ENCODE measurements at regions not wholly inside any gene's neighbourhood (a gene's known extent, or its start where the extent isn't known, plus 50 kb on each side); places are given as distances from the start of the nearest gene placed in this dataset.

DNA sequence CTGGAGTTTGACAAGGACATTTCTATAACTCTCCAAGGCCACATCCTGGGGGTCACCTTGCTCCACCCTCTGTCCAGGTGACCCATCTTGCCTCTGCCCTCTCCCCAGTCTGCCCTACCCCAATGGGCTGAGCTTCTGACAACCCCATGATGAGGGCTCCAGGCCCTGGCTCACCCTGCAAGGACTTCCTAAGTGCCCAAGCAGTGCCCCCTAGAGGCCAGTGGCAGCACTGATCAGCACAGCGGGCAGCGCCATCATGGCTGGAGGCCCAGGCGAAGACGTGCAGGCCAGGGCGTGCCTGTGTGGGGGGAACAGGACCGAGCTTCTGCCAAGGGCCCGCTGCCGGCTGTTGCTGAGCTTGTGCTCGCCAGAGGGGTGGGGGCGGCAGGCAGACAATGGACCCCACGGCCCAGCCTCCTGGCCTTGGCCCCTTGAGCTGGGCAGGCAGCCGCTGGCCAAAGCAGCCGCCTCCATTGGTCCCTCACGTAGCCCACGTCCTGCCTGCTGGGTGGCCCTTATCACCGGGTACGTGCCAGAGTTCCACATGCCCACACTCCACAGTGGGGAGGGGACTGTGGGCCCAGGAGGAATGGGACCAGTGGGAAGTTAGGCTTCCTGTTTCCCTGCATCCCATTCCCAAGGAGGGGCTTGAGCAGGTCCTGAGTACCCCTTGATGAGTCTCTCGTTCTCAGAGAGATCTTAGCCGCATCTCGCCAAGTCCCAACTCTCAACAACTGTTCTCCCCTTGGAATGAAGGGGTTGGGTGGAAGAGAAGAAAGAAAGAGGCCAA, 64.3 kb downstream of the MRPL14 start:
- in situ Hi-C loops (cut with HindIII; ENCODE audit: low pct_unique_long_range_greater_than_20kb, low sequenced_read_pairs) = no loop called here
- DNase-seq (ENCODE audit: low read depth, low spot score) = peak; percentile 70

DNA sequence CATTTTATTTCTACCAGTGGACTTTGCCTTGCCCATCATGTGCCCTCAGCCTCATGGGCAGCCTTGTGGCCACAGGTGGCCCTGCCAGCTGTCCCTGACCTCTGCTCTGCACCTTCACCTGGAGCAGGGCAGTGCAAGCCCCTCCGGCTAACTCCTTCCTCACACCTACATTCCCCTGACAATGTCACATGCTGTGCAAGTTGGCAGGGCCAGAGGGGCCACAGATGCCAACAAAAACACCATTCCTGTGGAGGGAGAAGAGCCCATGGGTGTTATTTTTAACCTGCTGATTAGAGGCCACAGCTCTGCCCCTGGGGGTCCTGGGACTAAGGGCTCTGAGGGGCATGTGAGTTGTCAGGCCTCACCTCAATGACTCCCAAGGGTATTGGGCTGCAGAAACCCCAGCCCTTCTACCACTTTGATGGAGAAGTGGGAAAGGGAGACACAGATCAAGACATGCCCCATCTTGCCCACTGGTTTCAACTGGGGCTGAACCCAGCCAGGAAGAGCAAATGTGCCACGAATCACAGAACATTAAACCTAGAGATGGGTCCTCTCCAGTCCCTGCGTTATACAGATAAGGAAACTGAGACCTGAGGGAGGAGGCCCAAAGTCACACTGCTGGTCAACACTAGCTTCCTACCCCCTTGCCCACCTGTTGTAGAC, 65.0 kb downstream of the MRPL14 start:
- no peak for DNase-seq (ENCODE audit: low read depth, low spot score)
- in situ Hi-C loops (cut with HindIII; ENCODE audit: low pct_unique_long_range_greater_than_20kb, low sequenced_read_pairs) = no loop called here

DNA sequence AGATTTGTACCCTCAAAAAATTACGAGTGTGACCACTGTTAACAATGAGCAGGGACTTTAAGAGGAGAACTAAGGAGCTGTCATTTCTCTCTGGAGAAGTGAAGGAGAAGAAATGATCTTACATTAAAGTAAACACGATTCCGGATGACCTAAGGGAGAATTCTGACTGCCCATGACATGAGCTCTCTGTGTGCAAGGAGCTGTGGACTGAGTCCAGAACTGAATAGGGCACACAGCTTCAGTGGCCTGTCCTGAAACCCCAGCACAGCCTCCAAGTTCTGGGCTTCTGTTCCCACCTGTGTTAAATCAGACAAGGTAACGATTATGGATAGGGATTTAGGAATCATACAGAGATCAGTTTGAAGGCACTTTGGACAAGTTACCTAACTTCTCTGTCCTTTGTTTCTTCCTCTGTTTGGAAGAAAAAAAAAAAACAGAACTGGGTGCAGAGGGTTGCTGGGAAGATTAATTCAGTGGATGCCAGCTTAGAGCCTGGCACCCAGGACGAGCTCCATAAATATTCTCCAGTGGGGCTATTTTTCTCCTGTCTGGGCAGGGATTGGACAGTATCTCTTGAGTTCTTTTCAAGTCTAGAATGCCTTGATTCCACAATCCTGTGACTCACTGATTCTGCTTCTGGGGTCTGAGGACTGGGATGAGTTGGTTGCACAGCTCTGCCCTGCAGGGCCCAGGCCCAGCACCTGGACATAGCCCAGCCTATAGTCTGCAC, 65.7 kb downstream of the MRPL14 start:
- in situ Hi-C loops (cut with HindIII; ENCODE audit: low pct_unique_long_range_greater_than_20kb, low sequenced_read_pairs) = no loop called here
- DNase-seq (ENCODE audit: low read depth, low spot score) = no peak

DNA sequence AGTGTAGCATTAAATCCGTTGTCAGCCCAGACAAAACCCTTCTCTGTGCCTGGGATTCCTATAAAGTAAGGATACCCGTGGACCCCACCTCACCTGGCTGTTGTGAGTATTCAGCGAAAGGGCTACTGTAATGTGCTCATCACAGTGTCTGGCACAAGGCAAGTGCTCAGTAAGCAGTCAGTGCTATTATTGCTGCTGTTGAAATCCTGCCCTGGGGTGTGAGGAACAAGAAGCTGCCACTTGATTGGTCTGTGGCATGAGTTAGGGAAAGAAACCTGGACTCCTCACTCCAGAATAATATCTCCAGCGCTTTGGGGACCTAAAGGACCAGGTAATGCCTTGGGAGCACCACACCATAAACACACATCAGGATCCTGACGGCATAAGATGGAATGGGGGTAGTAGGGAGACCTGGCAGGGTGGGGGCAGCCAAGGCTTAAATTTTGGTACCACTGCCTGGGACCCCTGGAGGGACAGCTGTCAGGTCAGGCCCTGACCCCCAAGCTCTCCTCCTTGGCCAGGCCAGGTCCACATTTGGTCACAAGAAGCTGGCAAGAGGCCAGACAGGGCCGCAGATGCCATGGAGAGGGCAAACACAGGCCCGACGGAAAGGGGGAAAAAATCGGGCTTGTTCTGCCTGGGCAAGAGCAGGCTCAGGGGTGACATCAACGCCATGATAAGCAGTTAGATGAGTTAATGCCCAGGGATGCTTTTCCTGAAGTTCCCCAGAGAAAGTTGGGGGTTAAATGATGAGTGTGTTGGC, 66.5 kb downstream of the MRPL14 start:
- DNase-seq (ENCODE audit: low read depth, low spot score) = no peak
- in situ Hi-C loops (cut with HindIII; ENCODE audit: low pct_unique_long_range_greater_than_20kb, low sequenced_read_pairs) = no loop called here

DNA sequence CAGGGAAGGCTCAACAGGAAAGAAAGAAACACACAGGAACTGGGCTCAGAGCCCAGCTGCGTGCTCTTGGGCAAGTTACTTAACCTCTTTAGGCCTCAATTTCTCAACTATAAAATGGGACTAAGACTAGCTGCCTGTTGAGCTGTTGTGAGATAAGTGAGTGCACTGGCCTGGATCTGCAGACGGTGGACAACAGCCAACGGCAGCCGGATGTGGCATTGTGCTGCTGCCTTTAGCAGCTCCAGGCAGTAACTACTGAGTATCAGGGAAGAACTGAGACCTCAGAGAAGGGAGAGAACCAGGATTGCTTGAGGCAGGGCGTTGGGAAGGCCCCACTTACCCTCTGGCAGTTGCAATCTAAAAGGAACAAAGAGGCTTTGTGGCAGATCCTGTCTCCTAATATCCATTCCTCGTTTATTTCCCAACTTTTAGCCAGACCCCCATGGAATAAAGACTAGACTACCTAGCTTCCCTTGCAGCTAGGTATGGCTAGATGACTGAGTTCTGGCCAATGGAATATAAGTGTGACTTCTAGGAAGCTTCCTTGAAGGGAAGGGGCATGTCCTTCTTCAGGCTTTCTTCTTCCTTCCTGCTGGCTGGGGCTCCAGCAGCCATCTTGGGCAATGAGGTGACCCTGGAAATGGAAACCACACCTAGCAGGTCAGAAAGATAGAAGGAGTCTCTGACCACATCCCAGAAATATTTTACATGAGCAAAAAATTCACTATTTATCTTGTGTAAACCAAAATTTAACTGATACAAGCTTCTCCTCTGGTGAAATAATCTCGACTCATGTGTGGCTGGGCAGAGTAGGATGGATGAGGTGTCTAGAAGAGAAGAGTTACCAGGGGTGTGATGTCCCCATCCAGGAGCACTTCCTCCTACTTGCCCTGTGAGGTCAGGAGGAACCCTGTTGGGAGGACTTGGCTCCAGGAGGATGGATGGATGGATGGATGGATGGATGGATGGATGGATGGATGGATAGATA, 67.6 kb downstream of the MRPL14 start:
- no peak for DNase-seq (ENCODE audit: low read depth, low spot score)
- in situ Hi-C loops (cut with HindIII; ENCODE audit: low pct_unique_long_range_greater_than_20kb, low sequenced_read_pairs) = no loop called here

DNA sequence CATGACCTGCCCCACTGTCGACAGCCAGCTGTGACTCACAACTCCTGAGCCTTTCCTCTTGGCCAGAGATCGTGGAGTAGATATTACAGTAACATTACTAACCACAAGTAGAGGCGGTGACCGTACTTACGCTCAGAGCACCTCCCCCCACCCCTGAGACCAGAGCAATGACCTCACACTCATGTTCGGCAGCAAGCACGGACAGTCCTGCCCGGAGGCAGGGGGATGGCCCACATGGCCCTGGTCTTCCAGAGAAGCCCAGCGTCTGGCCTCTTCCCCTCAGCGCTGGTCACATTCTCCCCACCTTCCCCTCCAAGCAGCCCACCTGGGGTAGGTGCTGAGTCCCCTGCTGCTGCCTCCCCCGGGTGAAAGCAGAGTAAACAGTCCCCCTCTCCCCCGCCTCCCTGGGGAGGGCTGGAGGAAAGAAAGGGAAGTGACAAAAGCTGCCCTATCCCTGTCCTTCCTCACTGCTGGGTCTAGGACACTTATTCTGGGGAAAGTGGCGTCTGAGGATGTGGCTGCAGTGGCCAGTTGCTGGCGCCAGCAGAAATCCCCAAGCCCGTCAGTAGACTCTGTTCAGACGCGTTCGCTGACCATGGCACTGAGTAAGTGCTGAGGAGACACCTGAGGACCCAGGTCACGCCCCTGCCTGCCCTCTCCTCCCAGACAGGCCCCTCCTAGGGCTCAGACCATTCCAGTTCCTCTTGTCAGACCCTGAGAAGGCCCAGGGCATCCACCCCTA, 68.5 kb downstream of the MRPL14 start:
- in situ Hi-C loops (cut with HindIII; ENCODE audit: low pct_unique_long_range_greater_than_20kb, low sequenced_read_pairs) = no loop called here
- DNase-seq (ENCODE audit: low read depth, low spot score) = no peak

DNA sequence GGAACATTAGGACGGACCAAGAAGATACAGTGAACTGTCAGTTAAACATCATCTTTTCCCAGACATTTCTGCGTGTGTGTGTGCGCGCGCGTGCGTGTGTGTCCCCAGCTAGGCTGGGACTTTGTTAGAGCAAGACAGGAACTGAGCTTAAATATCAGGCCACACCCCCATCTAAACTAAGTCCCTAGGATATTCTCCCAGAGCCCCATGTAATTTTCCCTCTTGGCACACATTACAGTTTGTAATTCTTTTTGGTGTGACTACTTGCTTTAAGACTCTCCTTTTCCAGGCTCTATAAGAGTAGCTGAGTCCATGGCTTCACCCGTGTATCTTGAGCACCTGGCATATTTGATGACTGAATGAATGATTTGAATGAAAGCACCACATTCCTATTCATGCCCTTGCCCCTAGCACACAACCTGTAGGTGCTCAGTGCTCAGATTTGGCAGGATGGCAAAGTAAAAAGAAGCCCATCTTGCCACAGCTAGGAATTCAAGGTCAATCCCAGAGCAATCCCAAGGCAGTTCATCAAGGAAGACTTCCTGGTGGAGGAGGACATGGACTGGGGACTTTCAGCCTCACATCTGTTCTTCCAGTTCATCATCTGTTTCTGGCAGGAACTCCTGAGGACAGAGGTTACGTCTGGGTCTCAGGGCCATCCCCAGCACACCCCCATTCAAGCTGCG, 69.2 kb downstream of the MRPL14 start:
- in situ Hi-C loops (cut with HindIII; ENCODE audit: low pct_unique_long_range_greater_than_20kb, low sequenced_read_pairs) = no loop called here
- DNase-seq (ENCODE audit: low read depth, low spot score) = no peak

DNA sequence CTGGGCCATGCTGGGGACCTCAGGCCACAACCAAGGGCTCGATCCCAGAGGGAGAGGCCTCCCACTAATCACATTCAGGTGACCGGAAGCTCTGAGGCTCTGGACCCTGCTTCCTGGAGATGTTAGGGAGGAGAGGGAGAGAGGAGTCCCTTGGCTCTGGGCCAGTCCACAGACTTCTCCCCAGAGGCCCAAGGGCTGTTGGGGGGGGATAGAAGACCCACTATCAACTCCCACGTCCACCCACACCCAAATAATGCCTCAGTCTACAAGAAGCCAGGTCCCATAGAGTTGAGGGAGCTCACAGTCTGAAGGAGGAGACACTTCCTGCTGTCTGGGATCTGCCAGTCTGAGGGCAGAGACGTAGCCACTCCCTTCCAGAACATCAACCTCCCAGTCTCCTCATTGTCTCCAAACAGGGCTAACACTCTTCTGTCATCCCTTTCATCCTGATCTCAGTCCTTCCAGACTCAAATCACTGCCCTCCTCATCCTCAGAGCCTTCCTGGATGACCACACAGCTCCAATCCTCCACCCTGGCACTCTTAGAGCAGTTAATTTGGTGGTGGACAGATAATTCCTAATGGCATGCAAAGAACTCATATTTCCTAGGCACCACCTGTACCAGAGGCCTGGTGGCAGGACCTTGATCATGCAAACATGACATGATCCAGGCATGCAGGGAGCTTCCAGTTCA, 69.9 kb downstream of the MRPL14 start:
- DNase-seq (ENCODE audit: low read depth, low spot score) = no peak
- in situ Hi-C loops (cut with HindIII; ENCODE audit: low pct_unique_long_range_greater_than_20kb, low sequenced_read_pairs) = no loop called here

DNA sequence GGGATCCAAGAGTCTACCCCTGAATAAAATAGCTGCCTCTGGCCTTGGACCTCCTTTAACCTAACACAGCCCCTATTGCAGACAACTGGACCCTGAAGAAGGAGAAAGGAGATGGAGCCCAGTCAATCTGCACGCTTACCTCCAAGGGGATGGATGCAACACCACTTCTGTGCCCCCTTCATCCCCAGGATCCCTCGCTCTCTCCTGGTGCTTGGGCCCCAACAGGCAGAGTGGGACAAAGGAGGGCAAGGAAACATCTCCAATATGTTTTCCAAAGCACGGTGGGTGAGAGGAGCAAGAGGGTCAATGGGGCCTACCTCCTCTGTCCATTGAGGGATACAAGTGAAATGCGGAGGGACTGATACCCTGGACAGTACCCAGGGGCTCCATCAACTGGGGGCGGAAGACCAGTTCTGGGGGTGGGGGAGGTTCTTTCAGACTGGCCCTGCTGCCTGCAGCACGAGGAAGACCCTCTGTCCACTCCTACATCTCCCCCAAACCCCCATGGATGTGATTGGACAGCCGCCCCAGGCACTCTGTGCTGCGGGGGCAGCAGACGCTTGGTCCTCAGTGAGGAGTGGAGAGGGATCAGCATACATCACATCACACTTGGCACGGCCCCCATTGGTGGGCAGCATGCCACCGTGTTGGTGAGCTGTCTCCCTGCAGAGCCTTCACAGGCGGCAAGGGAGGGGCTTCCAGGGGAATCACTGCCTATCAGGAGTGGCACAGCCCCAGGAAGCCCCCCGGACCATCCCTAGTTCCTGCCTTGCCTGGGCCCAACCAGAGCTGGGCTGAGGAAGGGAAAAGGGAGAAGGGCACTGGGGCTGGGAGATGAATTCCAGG, 70.6 kb downstream of the MRPL14 start:
- in situ Hi-C loops (cut with HindIII; ENCODE audit: low pct_unique_long_range_greater_than_20kb, low sequenced_read_pairs) = no loop called here
- DNase-seq (ENCODE audit: low read depth, low spot score) = no peak

DNA sequence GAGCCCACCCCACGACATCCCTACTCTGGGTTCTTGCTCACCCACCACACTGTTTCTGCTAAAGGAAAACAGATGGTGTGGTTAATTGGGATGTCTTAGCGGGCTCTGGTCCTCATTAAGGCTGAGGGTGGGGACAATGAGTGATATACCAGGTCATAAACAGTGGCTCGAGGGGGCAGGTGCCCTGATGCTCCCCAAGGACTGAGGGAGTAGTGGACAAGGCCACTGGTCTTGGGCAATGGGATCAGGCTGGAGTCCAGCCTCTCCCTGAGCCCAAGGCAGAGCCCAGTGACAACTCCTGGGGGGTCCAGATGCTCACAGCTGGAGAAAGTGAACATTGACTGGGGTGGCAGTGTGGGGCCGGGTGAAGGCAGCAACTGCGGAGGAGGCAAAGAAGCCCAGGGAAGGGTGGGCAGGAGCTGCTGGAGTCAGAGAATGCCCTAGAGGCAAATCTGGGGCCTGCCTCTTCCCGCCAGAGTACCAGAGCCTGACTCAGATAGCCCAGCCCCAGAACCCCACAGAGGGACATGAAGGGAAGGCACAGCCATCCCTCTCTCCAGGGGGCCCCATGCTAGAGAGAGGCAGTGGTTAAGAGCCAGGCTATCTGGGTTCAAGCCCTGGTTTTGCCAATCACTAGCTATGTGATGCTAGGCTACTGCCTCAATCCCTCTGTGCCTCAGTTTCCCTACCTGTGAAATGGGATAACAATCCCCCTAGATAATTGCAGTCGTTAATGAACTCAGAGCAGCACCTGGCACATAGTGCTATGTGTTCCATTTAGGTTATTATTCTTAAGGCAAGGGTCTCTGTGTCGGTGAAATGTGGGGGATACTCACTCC, 72.3 kb downstream of the MRPL14 start:
- DNase-seq (ENCODE audit: low read depth, low spot score) = no peak
- in situ Hi-C loops (cut with HindIII; ENCODE audit: low pct_unique_long_range_greater_than_20kb, low sequenced_read_pairs) = no loop called here

DNA sequence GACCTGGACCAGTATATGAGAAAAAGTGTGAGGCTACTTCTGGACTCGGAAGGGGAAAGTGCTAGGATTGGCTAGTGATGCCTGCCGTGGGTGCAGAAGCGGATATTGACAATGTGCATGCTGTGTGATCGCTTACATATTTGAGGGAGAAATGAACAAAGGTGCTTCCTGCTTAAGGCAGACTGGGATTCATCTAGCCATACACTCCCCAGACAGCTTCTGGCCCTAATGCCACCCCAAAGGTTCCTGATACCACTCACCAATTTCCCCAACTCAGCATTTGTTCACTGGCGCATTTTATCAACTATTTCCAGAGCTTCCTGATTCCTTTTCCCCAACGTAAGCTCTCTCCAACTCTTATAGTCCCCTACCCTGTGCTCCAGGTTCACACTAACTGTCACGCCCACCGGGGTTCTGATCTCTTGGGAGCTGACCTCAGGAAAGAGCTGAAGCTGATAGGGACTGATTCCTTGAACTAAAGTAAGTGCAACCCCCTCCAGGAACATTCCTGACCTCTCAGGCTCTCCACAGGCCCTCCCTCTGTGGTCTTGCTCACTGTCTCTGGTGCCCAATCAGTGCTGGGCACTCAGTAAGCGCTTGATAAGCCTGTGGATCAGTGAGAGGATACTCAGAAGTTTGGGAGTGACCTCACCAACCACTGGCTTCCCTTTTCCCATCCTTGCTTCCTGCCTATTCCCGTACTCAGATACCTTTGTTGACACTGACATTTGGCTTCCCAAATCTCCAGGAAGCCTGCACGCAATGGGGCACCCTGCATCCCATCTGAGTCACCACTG, 73.3 kb downstream of the MRPL14 start:
- in situ Hi-C loops (cut with HindIII; ENCODE audit: low pct_unique_long_range_greater_than_20kb, low sequenced_read_pairs) = no loop called here
- DNase-seq (ENCODE audit: low read depth, low spot score) = no peak

DNA sequence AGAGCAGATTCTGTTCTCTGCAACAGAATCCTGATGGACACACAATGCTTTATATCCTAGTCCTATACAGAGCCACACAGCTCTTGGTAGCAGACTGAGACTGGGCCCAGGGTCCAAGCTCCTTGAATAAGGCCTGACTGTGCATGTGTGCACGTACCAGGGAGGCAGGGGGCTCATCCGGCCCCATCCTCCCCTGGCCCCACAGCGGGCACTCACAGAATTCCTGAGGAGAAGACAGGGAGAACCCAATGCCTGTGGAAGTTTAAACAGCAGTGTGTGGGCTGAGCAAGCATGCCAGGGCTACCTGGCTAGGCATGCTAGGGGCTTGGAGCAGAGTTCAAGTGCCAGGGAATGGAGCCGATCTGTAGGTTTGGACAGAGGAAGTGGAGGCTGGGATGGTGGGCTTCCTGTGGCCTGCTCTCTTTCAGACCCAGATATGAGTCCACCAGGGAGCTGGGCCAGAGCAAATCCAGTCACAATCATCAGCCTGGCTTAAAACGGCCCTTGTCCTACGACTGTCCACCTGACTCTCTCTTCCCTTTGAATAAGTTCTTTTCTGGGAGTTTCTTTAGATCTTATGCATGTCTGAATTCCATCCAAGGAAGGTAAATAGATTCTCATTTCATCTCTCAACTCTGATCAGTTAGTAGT, 74.0 kb downstream of the MRPL14 start:
- in situ Hi-C loops (cut with HindIII; ENCODE audit: low pct_unique_long_range_greater_than_20kb, low sequenced_read_pairs) = no loop called here

More for the DNA sequence above, 74.0 kb downstream of the MRPL14 start:
- DNase-seq (ENCODE audit: low read depth, low spot score) = no peak

Measured in SK-MEL-5 (cell line).